ENCODE measurements at regions not wholly inside any gene's neighbourhood (a gene's known extent, or its start where the extent isn't known, plus 50 kb on each side); places are given as distances from the start of the nearest gene placed in this dataset.

- TF ChIP-seq EP300 (IDR thresholded peaks at IDR 0.05) (no peak), CTCF (IDR thresholded peaks at IDR 0.05) (no peak), POLR2A (IDR thresholded peaks at IDR 0.05) (no peak)
These were observed 172.8 kb downstream of the IRF8 start for GRCh38 chr16:86071611-86072240.

All from sigmoid colon (tissue), 4 donors.